Fibroblast of the aortic adventitia (primary cell): ENCODE measurements at regions not wholly inside any gene's neighbourhood (a gene's known extent, or its start where the extent isn't known, plus 50 kb on each side); places are given as distances from the start of the nearest gene placed in this dataset.
A peak's percentile ranks its signal among the peaks of the same experiment; 100 is the strongest.

ENCODE experiments used
- DNase-seq: peaks from one replicate; pipeline ENCODE4 v3.0.0-alpha.2; 2010; ENCODE audit warnings: low read depth
- H3K4me3 ChIP-seq: 2 replicates; pipeline ENCODE4 v1.5.1; 2011; ENCODE audit warnings: low read depth, mild to moderate bottlenecking, control low read depth, low read length, moderate library complexity
- CTCF ChIP-seq: IDR thresholded peaks from 2 replicates; pipeline ENCODE4 v1.5.1; 2011; ENCODE audit warnings: mild to moderate bottlenecking, low read length, control low read depth, inconsistent platforms; ENCODE audit not compliant: insufficient read depth

GRCh38 chr3:43870120-43870519 lies 179.4 kb downstream of the ABHD5 start:
- TF ChIP-seq CTCF: no peak
- peak; percentile 70 for DNase-seq
- H3K4me3 ChIP-seq: no peak overlapping the region

GRCh38 chr3:43870844-43871626 lies 180.3 kb downstream of the ABHD5 start:
- TF ChIP-seq CTCF: no peak
- no peak overlapping the region for H3K4me3 ChIP-seq
- peak; percentile 30 for DNase-seq

DNA sequence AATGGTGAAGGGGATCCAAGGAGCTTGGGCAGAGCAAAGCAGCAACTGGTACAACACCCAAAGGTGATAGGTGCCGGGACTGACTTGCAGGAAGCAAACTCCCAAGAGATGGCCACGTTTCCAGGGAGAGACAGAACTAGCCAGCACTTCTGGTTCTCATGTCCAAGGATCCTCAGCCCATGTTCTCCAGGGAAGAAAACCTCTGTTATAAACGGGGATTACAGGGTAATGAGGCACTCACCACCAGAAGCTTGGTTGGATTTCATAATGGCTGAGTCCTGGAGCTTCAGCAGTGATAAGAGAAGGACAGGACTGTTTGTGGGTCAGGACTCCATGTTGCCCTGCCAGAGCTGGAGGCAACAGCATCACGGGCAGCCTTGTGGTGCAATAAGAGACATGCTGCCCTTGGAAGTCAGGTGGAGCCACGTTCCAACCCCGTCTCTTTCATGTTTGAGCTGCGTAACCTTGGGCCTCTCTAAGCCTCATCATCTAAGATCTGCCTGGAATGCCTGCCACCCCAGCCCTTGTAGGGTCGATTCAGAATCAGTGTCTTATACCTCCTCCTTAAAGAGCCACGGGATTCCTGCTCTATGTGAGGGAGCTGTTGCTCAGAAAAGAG lies 181.0 kb downstream of the ABHD5 start:
- TF ChIP-seq CTCF: no peak
- no peak for DNase-seq

DNA sequence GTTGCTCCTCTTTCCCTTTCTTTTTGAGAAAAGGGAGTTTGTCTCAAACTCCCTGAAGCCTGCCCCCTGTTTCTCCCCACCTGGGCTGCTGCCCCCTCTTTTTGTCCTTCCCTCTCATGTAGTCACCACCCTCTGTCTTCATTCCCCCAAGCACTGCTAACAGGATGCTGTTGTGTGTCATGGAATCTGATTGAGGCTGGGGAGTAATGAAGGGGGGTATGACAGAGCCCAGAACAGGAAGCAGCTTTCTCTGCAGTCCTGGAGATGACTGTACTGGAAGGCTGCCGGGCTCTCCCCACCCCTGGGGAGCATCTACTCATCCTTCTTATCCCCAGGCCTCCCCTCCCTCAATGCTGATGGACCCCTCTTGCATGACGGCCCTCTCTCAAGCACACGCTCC lies 181.6 kb downstream of the ABHD5 start:
- DNase-seq: peak; percentile 72
- TF ChIP-seq CTCF: no peak
- no peak overlapping the region for H3K4me3 ChIP-seq

More for the DNA sequence above, 181.0 kb downstream of the ABHD5 start:
- H3K4me3 ChIP-seq: no peak overlapping the region

GRCh38 chr3:43872901-43873300 lies 182.2 kb downstream of the ABHD5 start:
- no peak overlapping the region for H3K4me3 ChIP-seq
- no peak for TF ChIP-seq CTCF
- peak; percentile 49 for DNase-seq

GRCh38 chr3:43873723-43874122 lies 183.0 kb downstream of the ABHD5 start:
- TF ChIP-seq CTCF: no peak
- no peak overlapping the region for H3K4me3 ChIP-seq
- no peak for DNase-seq

DNA sequence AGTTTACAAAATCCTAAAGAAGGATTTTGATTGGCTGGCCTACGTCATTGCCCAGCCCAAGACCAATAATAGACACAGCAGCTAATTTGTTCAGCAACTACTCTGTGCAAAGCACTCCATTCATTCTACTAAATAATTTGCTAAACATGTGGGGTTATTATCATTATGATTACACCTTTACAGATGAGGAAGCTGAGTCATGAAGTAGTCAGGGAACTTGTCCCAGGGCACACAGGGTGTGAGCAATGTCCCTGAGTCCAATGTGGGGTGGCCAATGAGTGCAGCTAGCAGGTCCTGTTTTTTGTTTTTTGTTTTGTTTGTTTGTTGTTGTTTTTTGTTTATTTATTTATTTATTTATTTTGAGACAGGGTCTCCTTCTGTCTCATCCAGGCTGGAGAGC lies 183.6 kb downstream of the ABHD5 start:
- H3K4me3 ChIP-seq: no peak overlapping the region
- no peak for TF ChIP-seq CTCF
- no peak for DNase-seq
